T-cell (primary cell): ENCODE measurements at regions not wholly inside any gene's neighbourhood (a gene's known extent, or its start where the extent isn't known, plus 50 kb on each side); places are given as distances from the start of the nearest gene placed in this dataset.

Experiments used
- ATAC-seq, 4 experiments: fragments of 200-7000 bp in 3 of 4; fragments of 150-1000 bp in 1 of 4; cut with Tn5 transposase; replicated peaks in 1 of 4; 1 replicate in 3 of 4; 2 replicates in 1 of 4; pipeline ENCODE4 v1.10.0; 2021; ENCODE audit warnings: moderate library complexity in 3 of 4, mild to moderate bottlenecking in 2 of 4, moderate number of reproducible peaks in 1 of 4
- CTCF ChIA-PET, 2 donors: fragments of 300-600 bp; sonication (Branson Sonifier 250); formaldehyde crosslinking; loops; one replicate each; lab custom pipeline; 2022; ENCODE audit warnings: antibody characterized with exemption in 2 of 2; lab: Charles Lee
- POLR2A ChIA-PET, 2 donors: fragments of 300-600 bp; sonication (Branson Sonifier 250); formaldehyde crosslinking; loops; one replicate each; lab custom pipeline; 2022; ENCODE audit warnings: antibody characterized with exemption in 2 of 2; lab: Charles Lee
- DNase-seq, 35 experiments: peaks; one replicate each; pipeline versions ENCODE4 v3.0.0 to v3.0.0-alpha.2; 2013 to 2023
- H3K27ac ChIP-seq: one replicate; pipeline ENCODE4 v1.5.1; 2013; ENCODE audit warnings: low read length
- H3K27me3 ChIP-seq, 2 experiments: replicated peaks in 1 of 2; 1 replicate in 1 of 2; 2 replicates in 1 of 2; pipeline versions ENCODE4 v1.6.1 to v1.7.0; 2013; ENCODE audit warnings: low read length in 1 of 2, mixed read lengths in 1 of 2; ENCODE audit not compliant: control insufficient read depth in 2 of 2, insufficient read depth in 2 of 2; ENCODE audit errors: extremely low read depth in 1 of 2
- H3K36me3 ChIP-seq, 2 donors: 1 replicate in 1 of 2; 2 replicates in 1 of 2; pipeline versions ENCODE4 v1.6.1 to v1.7.0; 2013; ENCODE audit warnings: low read length in 1 of 2; ENCODE audit not compliant: control insufficient read depth in 2 of 2, insufficient read depth in 1 of 2; ENCODE audit errors: extremely low read depth in 1 of 2
- H3K4me1 ChIP-seq, 2 experiments: 1 replicate in 1 of 2; 2 replicates in 1 of 2; pipeline versions ENCODE4 v1.6.1 to v1.7.0; 2013; ENCODE audit warnings: low read length in 2 of 2, mixed read lengths in 1 of 2; ENCODE audit not compliant: insufficient read depth in 2 of 2, control insufficient read depth in 1 of 2; ENCODE audit errors: extremely low read depth in 1 of 2
- H3K4me3 ChIP-seq, 2 donors: 1 replicate in 1 of 2; 2 replicates in 1 of 2; pipeline versions ENCODE4 v1.5.1 to v1.7.0; 2013; ENCODE audit warnings: mild to moderate bottlenecking in 2 of 2, low read length in 1 of 2, moderate library complexity in 1 of 2; ENCODE audit not compliant: control insufficient read depth in 1 of 2; ENCODE audit errors: extremely low read depth in 1 of 2
- H3K9me3 ChIP-seq: 2 replicates; pipeline ENCODE4 v1.7.0; 2013
- H3K27ac Mint-ChIP-seq, 2 donors: one replicate each; pipeline ENCODE4 v1.8.0; 2020 to 2021; ENCODE audit warnings: mild to moderate bottlenecking in 2 of 2, mixed read lengths in 2 of 2
- H3K27me3 Mint-ChIP-seq, 2 donors: one replicate each; pipeline ENCODE4 v1.8.0; 2021 to 2022; ENCODE audit warnings: mixed read lengths in 2 of 2
- H3K36me3 Mint-ChIP-seq: one replicate; pipeline ENCODE4 v1.8.0; 2021; ENCODE audit warnings: mixed read lengths
- H3K4me1 Mint-ChIP-seq, 3 donors: one replicate each; pipeline ENCODE4 v1.8.0; 2020 to 2022; ENCODE audit warnings: mixed read lengths in 3 of 3, mild to moderate bottlenecking in 1 of 3
- H3K4me3 Mint-ChIP-seq, 3 donors: one replicate each; pipeline ENCODE4 v1.8.0; 2020 to 2022; ENCODE audit warnings: mild to moderate bottlenecking in 3 of 3, mixed read lengths in 3 of 3, moderate library complexity in 3 of 3
- H3K9me3 Mint-ChIP-seq, 3 donors: one replicate each; pipeline ENCODE4 v1.8.0; 2020 to 2022; ENCODE audit warnings: mixed read lengths in 3 of 3
- WGBS: methylation state at CpG from one replicate; pipeline ENCODE4 v1.1.5; 2013; ENCODE audit warnings: missing lambda C conversion rate; ENCODE audit not compliant: insufficient coverage; 5-methylcytosine and 5-hydroxymethylcytosine counted together

GRCh38 chr5:113675166-113675565 is 161.7 kb downstream of the YTHDC2 start:
- CTCF ChIA-PET: no interaction called here
- no peaks in the 10 kb centered on the region for H3K4me1 ChIP-seq
- POLR2A ChIA-PET: no interaction called here

GRCh38 chr5:113678202-113678601 is 164.7 kb downstream of the YTHDC2 start:
- Mint-ChIP-seq H3K27me3 (no peaks in the 10 kb centered on the region), H3K36me3 (no peaks in the 10 kb centered on the region), H3K27ac (no peak overlapping the region), H3K4me3 (no peak overlapping the region), H3K4me1 (no peaks in the 10 kb centered on the region), H3K9me3 (no peaks in the 10 kb centered on the region)
- Histone ChIP-seq H3K4me1 (no peaks in the 10 kb centered on the region), H3K27me3 (no peaks in the 10 kb centered on the region), H3K9me3 (no peaks in the 10 kb centered on the region), H3K4me3 (no peak overlapping the region), H3K36me3 (no peaks in the 10 kb centered on the region), H3K27ac (no peak overlapping the region)
- ATAC-seq (no peak), DNase-seq (no peak)
- WGBS: 40% methylated on average over 1 of the region's 1 CpG
- ChIA-PET POLR2A (no interaction called here), CTCF (no interaction called here)

More at GRCh38 chr5:113675166-113675565, 161.7 kb downstream of the YTHDC2 start:
- H3K27me3 ChIP-seq: no peaks in the 10 kb centered on the region
- 83% methylated on average over 1 of the region's 3 CpGs for WGBS
- no peaks in the 10 kb centered on the region for H3K36me3 Mint-ChIP-seq
- no peak overlapping the region for H3K27ac ChIP-seq
- H3K4me3 Mint-ChIP-seq: no peak overlapping the region
- ATAC-seq: no peak
- no peaks in the 10 kb centered on the region for H3K36me3 ChIP-seq
- H3K4me3 ChIP-seq: no peak overlapping the region
- H3K9me3 ChIP-seq: no peaks in the 10 kb centered on the region
- no peaks in the 10 kb centered on the region for H3K9me3 Mint-ChIP-seq
- DNase-seq: no peak
- no peak overlapping the region for H3K27ac Mint-ChIP-seq
- H3K27me3 Mint-ChIP-seq: peaks cover 0 to 5% of the 10 kb centered on the region in 2 donors
- no peaks in the 10 kb centered on the region for H3K4me1 Mint-ChIP-seq

DNA sequence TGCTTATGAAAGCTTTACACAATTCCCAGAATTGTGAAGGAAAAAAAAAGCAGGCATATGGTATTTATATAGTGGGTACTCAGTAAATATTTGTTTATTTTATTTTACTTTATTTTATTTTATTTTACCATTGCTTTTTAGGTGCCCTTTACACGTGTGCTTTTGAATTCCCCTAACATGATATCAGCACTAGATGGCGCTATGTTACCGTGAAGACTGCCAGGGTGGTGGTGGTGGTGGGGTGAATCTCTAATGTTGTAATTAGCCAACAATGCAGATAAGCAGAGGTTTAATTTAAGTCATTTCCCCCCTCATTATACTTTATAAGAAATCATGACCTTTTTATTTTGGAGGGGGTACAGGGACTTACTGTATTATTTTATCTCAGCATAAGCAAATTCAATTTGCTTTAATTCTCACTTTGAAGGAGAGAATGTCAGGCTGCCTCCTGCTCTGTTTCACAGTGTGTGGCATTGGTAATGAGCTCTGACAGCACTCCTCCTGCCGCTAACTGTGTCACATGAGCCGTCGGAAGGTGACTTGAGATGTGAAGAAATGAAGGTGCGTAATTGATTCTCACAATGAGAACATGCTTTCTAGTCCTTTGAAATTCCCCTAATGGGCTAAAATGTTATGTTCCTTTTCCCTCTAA is 165.6 kb downstream of the YTHDC2 start:
- no peaks in the 10 kb centered on the region for H3K27me3 Mint-ChIP-seq
- H3K27ac ChIP-seq: no peak overlapping the region
- H3K27me3 ChIP-seq: no peaks in the 10 kb centered on the region
- no peaks in the 10 kb centered on the region for H3K36me3 ChIP-seq
- peak in 1 of 35 experiments; percentile 28 for DNase-seq
- H3K4me3 ChIP-seq: no peak overlapping the region
- H3K4me3 Mint-ChIP-seq: no peak overlapping the region
- H3K4me1 ChIP-seq: no peaks in the 10 kb centered on the region
- H3K4me1 Mint-ChIP-seq: no peaks in the 10 kb centered on the region
- H3K9me3 Mint-ChIP-seq: no peaks in the 10 kb centered on the region
- H3K9me3 ChIP-seq: no peaks in the 10 kb centered on the region
- no CpG with 5 or more reads among the region's 7 CpGs for whole genome bisulfite sequencing
- no peak for ATAC-seq
- no peak overlapping the region for H3K27ac Mint-ChIP-seq
- H3K36me3 Mint-ChIP-seq: no peaks in the 10 kb centered on the region
- ChIA-PET CTCF (interaction anchor here in 1 of 2 donors (0.7 kb wide), 1 partner anchor 1458 kb away, joined by 3 read pairs; no protein-coding TSS in a partner anchor), POLR2A (no interaction called here)

- Histone ChIP-seq H3K27ac (no peak overlapping the region), H3K27me3 (no peaks in the 10 kb centered on the region), H3K4me1 (no peaks in the 10 kb centered on the region), H3K9me3 (no peaks in the 10 kb centered on the region), H3K36me3 (no peaks in the 10 kb centered on the region), H3K4me3 (no peak overlapping the region)
- Mint-ChIP-seq H3K27me3 (no peaks in the 10 kb centered on the region), H3K4me3 (no peak overlapping the region), H3K27ac (no peak overlapping the region), H3K36me3 (no peaks in the 10 kb centered on the region), H3K4me1 (no peaks in the 10 kb centered on the region), H3K9me3 (no peaks in the 10 kb centered on the region)
- ChIA-PET POLR2A (no interaction called here), CTCF (interaction anchor here in 1 of 2 donors (1.4 kb wide), 1 partner anchor 68 kb away, joined by 3 read pairs; no protein-coding TSS in a partner anchor)
- DNase-seq (no peak), ATAC-seq (no peak)
- WGBS: 63% methylated on average over 2 of the region's 2 CpGs
These were observed 167.0 kb downstream of the YTHDC2 start for GRCh38 chr5:113680534-113680933.

DNA sequence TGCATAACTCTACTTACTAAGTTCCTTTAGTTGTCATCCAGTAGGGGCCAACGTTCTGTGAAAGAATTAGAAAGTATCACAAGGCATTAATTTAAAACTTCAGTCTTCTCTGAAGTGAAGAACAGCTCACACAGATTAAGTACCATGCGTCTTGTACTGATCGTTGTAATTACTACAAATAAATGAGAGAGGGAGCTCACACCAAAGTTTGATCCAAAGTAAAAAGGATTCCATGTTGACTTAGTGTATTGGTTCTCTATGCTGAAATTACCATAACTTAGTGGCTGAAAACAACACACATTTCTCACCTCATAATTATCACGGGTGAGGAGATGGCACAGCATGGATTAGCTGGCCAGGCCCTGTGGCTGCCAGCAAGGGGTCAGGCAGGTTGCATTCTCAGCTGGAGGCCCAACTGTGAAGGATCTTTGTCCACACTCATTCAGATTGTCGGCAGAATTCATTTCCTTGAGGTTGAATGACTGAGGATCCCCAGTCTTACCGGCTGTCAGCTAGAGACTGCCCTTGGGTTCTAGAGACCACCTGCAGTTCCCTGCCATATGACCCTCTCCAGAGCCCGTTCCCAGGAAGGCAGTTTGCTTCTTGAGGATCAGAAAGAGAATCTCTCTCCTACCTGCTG is 169.1 kb downstream of the YTHDC2 start:
- H3K36me3 Mint-ChIP-seq: no peaks in the 10 kb centered on the region
- 77% methylated on average over 3 of the region's 7 CpGs for WGBS
- peaks cover 2 to 5% of the 10 kb centered on the region in 2 donors for H3K27me3 Mint-ChIP-seq
- no peak overlapping the region for H3K27ac ChIP-seq
- H3K4me1 ChIP-seq: no peaks in the 10 kb centered on the region
- DNase-seq: no peak
- no peaks in the 10 kb centered on the region for H3K4me1 Mint-ChIP-seq
- H3K4me3 ChIP-seq: no peak overlapping the region
- H3K9me3 Mint-ChIP-seq: no peaks in the 10 kb centered on the region
- ATAC-seq: no peak
- POLR2A ChIA-PET: no interaction called here
- no peak overlapping the region for H3K27ac Mint-ChIP-seq
- no peaks in the 10 kb centered on the region for H3K36me3 ChIP-seq
- no peak overlapping the region for H3K4me3 Mint-ChIP-seq
- CTCF ChIA-PET: no interaction called here
- H3K9me3 ChIP-seq: no peaks in the 10 kb centered on the region
- no peaks in the 10 kb centered on the region for H3K27me3 ChIP-seq

DNA sequence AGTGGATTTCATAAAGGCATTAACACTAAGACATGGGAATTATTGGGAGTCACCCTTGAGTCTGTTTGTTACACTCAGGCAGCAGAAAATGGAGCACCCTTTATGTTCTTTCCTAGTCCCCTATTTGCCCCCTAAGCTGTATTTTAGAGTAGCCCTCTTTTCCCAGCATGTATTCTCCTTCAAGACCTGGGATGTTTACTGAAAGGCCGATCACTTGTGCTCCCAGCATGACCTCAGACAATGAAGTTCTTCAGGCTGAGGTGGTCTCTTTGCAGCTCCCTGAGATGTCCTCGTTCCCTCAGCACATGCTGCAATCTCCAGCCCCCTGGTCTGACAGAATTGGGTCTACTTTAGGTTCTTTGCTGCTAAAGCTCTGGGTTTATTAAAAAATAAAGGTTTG is 169.7 kb downstream of the YTHDC2 start:
- no peak overlapping the region for H3K4me3 Mint-ChIP-seq
- H3K9me3 ChIP-seq: no peaks in the 10 kb centered on the region
- no peaks in the 10 kb centered on the region for H3K4me1 ChIP-seq
- DNase-seq (no peak), ATAC-seq (no peak)
- H3K9me3 Mint-ChIP-seq: no peaks in the 10 kb centered on the region
- no peaks in the 10 kb centered on the region for H3K4me1 Mint-ChIP-seq
- POLR2A ChIA-PET: no interaction called here
- H3K27ac Mint-ChIP-seq: no peak overlapping the region
- no peak overlapping the region for H3K27ac ChIP-seq
- H3K4me3 ChIP-seq: no peak overlapping the region
- CTCF ChIA-PET: no interaction called here
- no peaks in the 10 kb centered on the region for H3K36me3 ChIP-seq
- no peaks in the 10 kb centered on the region for H3K36me3 Mint-ChIP-seq
- peaks cover 2 to 5% of the 10 kb centered on the region in 2 donors for H3K27me3 Mint-ChIP-seq
- WGBS: 74% methylated on average over 2 of the region's 2 CpGs
- H3K27me3 ChIP-seq: no peaks in the 10 kb centered on the region
